Activated naive CD8-positive, alpha-beta T cell treated with anti-CD3 and anti-CD28 coated beads, Interleukin-2, amount 50 U/mL, for 24 hours (primary cell): ENCODE measurements at regions not wholly inside any gene's neighbourhood (a gene's known extent, or its start where the extent isn't known, plus 50 kb on each side); places are given as distances from the start of the nearest gene placed in this dataset.

Source experiments
- ATAC-seq: fragments of 150-1000 bp; cut with Tn5 transposase; one replicate; pipeline ENCODE4 v1.10.0; 2021
- DNase-seq: peaks from one replicate; pipeline ENCODE4 v3.0.0; 2021
- H3K27ac Mint-ChIP-seq: one replicate; pipeline ENCODE4 v1.8.0; 2021; ENCODE audit warnings: mild to moderate bottlenecking, mixed read lengths
- H3K27me3 Mint-ChIP-seq: one replicate; pipeline ENCODE4 v1.8.0; 2021; ENCODE audit warnings: mixed read lengths
- H3K36me3 Mint-ChIP-seq: one replicate; pipeline ENCODE4 v1.8.0; 2021; ENCODE audit warnings: low read depth, mixed read lengths
- H3K4me1 Mint-ChIP-seq: one replicate; pipeline ENCODE4 v1.8.0; 2021; ENCODE audit warnings: mixed read lengths
- H3K4me3 Mint-ChIP-seq: one replicate; pipeline ENCODE4 v1.8.0; 2021; ENCODE audit warnings: mild to moderate bottlenecking, moderate library complexity, mixed read lengths
- H3K9me3 Mint-ChIP-seq: one replicate; pipeline ENCODE4 v1.8.0; 2021; ENCODE audit warnings: mixed read lengths

- ATAC-seq: no peak
- H3K36me3 Mint-ChIP-seq: peaks cover 2% of the 10 kb centered on the region
Observed at GRCh38 chr17:5943232-5943631, 126.9 kb upstream of the WSCD1 start.

DNA sequence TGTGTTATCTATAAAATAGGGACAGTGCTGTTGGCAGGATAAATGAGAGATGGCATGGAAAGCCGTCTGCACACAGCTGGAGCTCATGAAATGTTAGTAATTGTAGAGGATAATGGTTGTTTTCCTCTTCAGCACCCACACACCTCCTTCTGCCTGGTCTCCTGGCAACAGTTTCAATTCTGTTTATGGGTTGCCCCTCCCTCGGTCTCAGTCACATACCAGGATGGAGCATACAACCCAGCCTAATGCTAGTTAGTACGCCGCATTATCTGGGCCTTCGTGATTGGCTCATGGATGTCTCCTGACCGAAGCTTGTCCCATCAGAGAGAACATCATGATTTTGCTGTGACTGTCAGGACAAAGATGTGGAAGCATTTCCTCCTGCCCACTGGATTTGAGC is 126.2 kb upstream of the WSCD1 start:
- Mint-ChIP-seq H3K36me3 (peaks cover 2% of the 10 kb centered on the region), H3K4me1 (no peaks in the 10 kb centered on the region)

More at GRCh38 chr17:5943232-5943631, 126.9 kb upstream of the WSCD1 start:
- peaks cover 41% of the 10 kb centered on the region for H3K27me3 Mint-ChIP-seq
- no peaks in the 10 kb centered on the region for H3K4me1 Mint-ChIP-seq
- H3K4me3 Mint-ChIP-seq: no peak overlapping the region
- no peak for DNase-seq
- H3K9me3 Mint-ChIP-seq: peaks cover 5% of the 10 kb centered on the region
- no peak overlapping the region for H3K27ac Mint-ChIP-seq

GRCh38 chr17:5947701-5948180 is 122.4 kb upstream of the WSCD1 start:
- Mint-ChIP-seq H3K27me3 (peaks cover 25% of the 10 kb centered on the region), H3K9me3 (peaks cover 5% of the 10 kb centered on the region), H3K4me1 (no peaks in the 10 kb centered on the region), H3K4me3 (no peak overlapping the region), H3K27ac (no peak overlapping the region), H3K36me3 (peaks cover 2% of the 10 kb centered on the region)
- no peak for ATAC-seq
- DNase-seq: no peak

More for the DNA sequence above, 126.2 kb upstream of the WSCD1 start:
- no peak for DNase-seq
- H3K27ac Mint-ChIP-seq: no peak overlapping the region
- peaks cover 44% of the 10 kb centered on the region for H3K27me3 Mint-ChIP-seq
- H3K9me3 Mint-ChIP-seq: peaks cover 5% of the 10 kb centered on the region
- no peak overlapping the region for H3K4me3 Mint-ChIP-seq
- no peak for ATAC-seq

GRCh38 chr17:5948811-5949210 is 121.4 kb upstream of the WSCD1 start:
- DNase-seq (no peak), ATAC-seq (no peak)
- peaks cover 18% of the 10 kb centered on the region for H3K27me3 Mint-ChIP-seq
- H3K4me3 Mint-ChIP-seq: no peak overlapping the region
- H3K9me3 Mint-ChIP-seq: peaks cover 5% of the 10 kb centered on the region
- H3K27ac Mint-ChIP-seq: no peak overlapping the region
- no peaks in the 10 kb centered on the region for H3K4me1 Mint-ChIP-seq
- H3K36me3 Mint-ChIP-seq: peaks cover 2% of the 10 kb centered on the region

DNA sequence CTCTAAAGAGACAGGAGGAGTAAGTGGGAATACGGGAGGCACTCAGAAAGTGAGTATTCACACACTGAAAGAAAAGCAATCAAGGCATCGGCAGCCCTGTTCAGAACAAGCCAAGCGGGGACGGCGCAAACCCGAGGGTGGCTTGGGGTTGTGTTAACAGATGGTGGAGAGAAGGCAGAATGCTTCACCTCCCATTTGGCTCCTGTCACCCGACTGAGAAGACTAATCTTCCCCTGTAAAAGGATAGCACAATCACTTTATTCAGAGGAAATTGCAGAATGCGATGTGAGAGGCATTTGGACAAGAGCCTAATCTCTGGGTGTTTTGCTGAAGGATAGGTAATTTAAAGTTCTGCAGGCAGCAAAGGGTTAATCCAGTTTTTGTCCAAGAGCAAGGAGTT is 119.3 kb upstream of the WSCD1 start:
- Mint-ChIP-seq H3K4me3 (no peak overlapping the region), H3K4me1 (no peaks in the 10 kb centered on the region), H3K36me3 (no peaks in the 10 kb centered on the region), H3K27ac (no peak overlapping the region), H3K9me3 (peaks cover 15% of the 10 kb centered on the region), H3K27me3 (peaks cover 14% of the 10 kb centered on the region)
- ATAC-seq: no peak
- no peak for DNase-seq

GRCh38 chr17:5951912-5952311 is 118.3 kb upstream of the WSCD1 start:
- DNase-seq: no peak
- H3K4me1 Mint-ChIP-seq: no peaks in the 10 kb centered on the region
- peaks cover 14% of the 10 kb centered on the region for H3K9me3 Mint-ChIP-seq
- H3K36me3 Mint-ChIP-seq: no peaks in the 10 kb centered on the region
- H3K4me3 Mint-ChIP-seq: no peak overlapping the region
- H3K27me3 Mint-ChIP-seq: peaks cover 8% of the 10 kb centered on the region
- no peak overlapping the region for H3K27ac Mint-ChIP-seq
- no peak for ATAC-seq

- no peaks in the 10 kb centered on the region for H3K4me1 Mint-ChIP-seq
- H3K27me3 Mint-ChIP-seq: peaks cover 7% of the 10 kb centered on the region
- ATAC-seq (no peak), DNase-seq (no peak)
- H3K27ac Mint-ChIP-seq: no peak overlapping the region
- H3K4me3 Mint-ChIP-seq: no peak overlapping the region
- H3K9me3 Mint-ChIP-seq: peaks cover 14% of the 10 kb centered on the region
- no peaks in the 10 kb centered on the region for H3K36me3 Mint-ChIP-seq
Observed at GRCh38 chr17:5952518-5952917, 117.7 kb upstream of the WSCD1 start.

GRCh38 chr17:5955764-5956163 is 114.4 kb upstream of the WSCD1 start:
- H3K4me3 Mint-ChIP-seq: no peak overlapping the region
- no peaks in the 10 kb centered on the region for H3K4me1 Mint-ChIP-seq
- H3K27me3 Mint-ChIP-seq: peaks cover 3% of the 10 kb centered on the region
- no peak overlapping the region for H3K27ac Mint-ChIP-seq
- peaks cover 14% of the 10 kb centered on the region for H3K9me3 Mint-ChIP-seq
- DNase-seq: no peak
- H3K36me3 Mint-ChIP-seq: no peaks in the 10 kb centered on the region
- no peak for ATAC-seq

DNA sequence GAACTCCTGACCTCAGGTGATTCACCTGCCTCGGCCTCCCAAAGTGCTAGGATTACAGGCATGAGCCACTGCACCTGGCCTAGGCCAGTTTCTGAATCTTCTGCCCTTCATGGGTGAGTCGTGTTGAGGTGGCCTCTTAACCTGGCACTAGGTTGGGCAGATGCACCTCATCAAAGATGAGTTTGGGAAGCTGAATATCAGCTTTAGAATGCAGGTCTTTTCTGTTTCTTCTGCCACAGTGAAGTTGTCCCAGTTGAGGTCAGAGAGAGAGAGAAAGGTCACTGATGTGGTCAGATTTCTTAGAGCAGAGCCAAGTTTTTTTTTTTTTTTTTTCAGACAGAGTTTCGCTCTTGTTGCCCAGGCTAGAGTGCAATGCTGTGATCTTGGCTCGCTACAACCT is 111.3 kb upstream of the WSCD1 start:
- no peak for DNase-seq
- H3K27ac Mint-ChIP-seq: no peak overlapping the region

GRCh38 chr17:5962371-5962770 is 107.8 kb upstream of the WSCD1 start:
- Mint-ChIP-seq H3K9me3 (no peaks in the 10 kb centered on the region), H3K27me3 (peaks cover 15% of the 10 kb centered on the region), H3K27ac (no peak overlapping the region), H3K36me3 (no peaks in the 10 kb centered on the region), H3K4me3 (no peak overlapping the region), H3K4me1 (no peaks in the 10 kb centered on the region)
- DNase-seq (no peak), ATAC-seq (no peak)

More for the DNA sequence above, 111.3 kb upstream of the WSCD1 start:
- no peak for ATAC-seq
- peaks cover 14% of the 10 kb centered on the region for H3K9me3 Mint-ChIP-seq
- no peaks in the 10 kb centered on the region for H3K36me3 Mint-ChIP-seq
- H3K4me3 Mint-ChIP-seq: no peak overlapping the region
- no peaks in the 10 kb centered on the region for H3K4me1 Mint-ChIP-seq
- peaks cover 7% of the 10 kb centered on the region for H3K27me3 Mint-ChIP-seq

GRCh38 chr17:5971969-5972368 is 98.2 kb upstream of the WSCD1 start:
- Mint-ChIP-seq H3K4me1 (no peaks in the 10 kb centered on the region), H3K9me3 (peaks cover 10% of the 10 kb centered on the region), H3K27ac (no peak overlapping the region), H3K36me3 (no peaks in the 10 kb centered on the region), H3K27me3 (peaks cover 10% of the 10 kb centered on the region), H3K4me3 (no peak overlapping the region)
- DNase-seq (no peak), ATAC-seq (no peak)

DNA sequence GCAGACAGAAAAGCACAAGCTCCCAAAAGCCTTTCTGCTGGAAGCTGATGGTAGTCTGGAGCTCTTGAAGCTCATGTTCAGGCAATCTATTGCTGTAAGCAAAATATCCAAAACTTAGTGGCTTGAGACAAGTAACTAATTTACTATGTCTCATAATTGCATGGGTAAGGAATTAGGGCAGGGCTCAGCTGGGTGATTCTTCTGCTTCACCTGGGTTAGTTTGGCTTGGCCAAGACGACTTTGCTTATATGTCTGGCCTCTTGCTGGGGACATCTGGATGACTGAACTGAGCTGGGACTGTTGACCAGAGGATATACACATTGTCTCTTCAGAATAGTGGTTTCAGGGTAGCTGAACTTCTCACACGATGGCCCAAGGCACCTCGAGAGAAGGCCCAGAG is 96.8 kb upstream of the WSCD1 start:
- Mint-ChIP-seq H3K9me3 (peaks cover 10% of the 10 kb centered on the region), H3K4me3 (no peak overlapping the region), H3K27ac (no peak overlapping the region), H3K27me3 (peaks cover 14% of the 10 kb centered on the region), H3K36me3 (no peaks in the 10 kb centered on the region), H3K4me1 (no peaks in the 10 kb centered on the region)
- DNase-seq: no peak
- no peak for ATAC-seq

- no peaks in the 10 kb centered on the region for H3K4me1 Mint-ChIP-seq
- H3K36me3 Mint-ChIP-seq: no peaks in the 10 kb centered on the region
- DNase-seq (no peak), ATAC-seq (no peak)
- peaks cover 4% of the 10 kb centered on the region for H3K9me3 Mint-ChIP-seq
- peaks cover 12% of the 10 kb centered on the region for H3K27me3 Mint-ChIP-seq
- H3K27ac Mint-ChIP-seq: no peak overlapping the region
- no peak overlapping the region for H3K4me3 Mint-ChIP-seq
Observed at GRCh38 chr17:5975661-5976060, 94.5 kb upstream of the WSCD1 start.

DNA sequence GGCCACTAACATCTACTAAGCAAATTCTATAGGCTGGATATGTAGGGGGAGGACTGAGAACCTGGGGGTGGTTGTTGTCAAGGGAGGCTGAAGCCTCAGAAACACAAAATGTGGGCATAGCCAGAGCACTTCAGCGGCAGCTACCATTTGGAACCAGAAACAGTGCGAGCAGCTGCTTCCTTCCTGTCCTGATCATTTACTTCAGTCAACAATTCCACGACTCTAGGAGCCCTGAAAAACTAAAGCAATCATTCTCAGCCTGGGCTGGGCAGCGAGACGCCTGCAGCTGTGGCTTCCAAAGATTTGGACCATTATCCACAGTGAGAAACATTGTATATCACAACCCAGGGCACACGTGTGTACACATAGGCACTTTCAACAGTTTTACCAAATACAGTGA is 93.9 kb upstream of the WSCD1 start:
- H3K4me3 Mint-ChIP-seq: no peak overlapping the region
- peaks cover 4% of the 10 kb centered on the region for H3K9me3 Mint-ChIP-seq
- H3K4me1 Mint-ChIP-seq: no peaks in the 10 kb centered on the region
- DNase-seq: no peak
- ATAC-seq: no peak
- H3K27ac Mint-ChIP-seq: no peak overlapping the region
- peaks cover 12% of the 10 kb centered on the region for H3K27me3 Mint-ChIP-seq
- no peaks in the 10 kb centered on the region for H3K36me3 Mint-ChIP-seq

DNA sequence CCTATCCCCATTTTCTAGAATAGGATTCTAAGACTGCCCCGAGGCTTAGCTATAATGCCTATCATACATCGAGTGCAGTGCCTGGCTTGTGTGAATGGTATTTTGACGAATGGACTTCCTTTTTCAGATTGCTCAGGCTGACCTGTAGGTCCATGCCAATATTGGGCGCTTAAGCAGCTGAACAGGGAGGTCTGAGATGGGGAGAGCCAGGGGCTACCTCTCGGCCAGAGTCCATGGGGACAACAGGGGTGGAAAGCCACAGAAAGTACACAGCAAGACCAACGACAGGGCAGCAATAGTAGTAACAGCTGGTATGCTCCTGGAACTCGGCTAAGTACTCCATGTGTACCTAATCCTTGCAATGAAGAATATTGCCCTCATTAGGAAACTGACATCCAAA is 91.7 kb upstream of the WSCD1 start:
- no peak overlapping the region for H3K27ac Mint-ChIP-seq
- no peak for ATAC-seq
- peaks cover 12% of the 10 kb centered on the region for H3K27me3 Mint-ChIP-seq

DNA sequence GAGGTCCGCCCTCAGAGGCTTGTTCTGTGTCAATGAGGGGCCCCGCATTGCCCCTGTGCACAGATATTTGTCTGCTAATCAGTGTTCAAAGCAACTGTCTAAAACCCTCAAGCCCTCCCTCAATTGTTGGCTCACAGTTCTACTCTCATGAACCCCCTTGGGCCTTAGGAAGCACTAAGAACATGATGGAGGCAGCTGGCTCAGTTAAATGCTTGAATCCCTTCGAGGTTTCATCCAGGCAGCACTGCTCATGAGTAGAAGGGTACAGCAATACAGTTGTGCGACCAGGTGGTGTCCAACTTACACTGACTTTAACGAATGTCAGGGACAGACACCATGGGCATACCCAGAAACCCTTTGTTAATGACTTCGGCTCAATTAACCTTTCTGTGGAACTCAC is 89.2 kb upstream of the WSCD1 start:
- Mint-ChIP-seq H3K36me3 (no peaks in the 10 kb centered on the region), H3K4me1 (no peaks in the 10 kb centered on the region), H3K9me3 (no peaks in the 10 kb centered on the region), H3K27ac (no peak overlapping the region), H3K4me3 (no peak overlapping the region), H3K27me3 (peaks cover 10% of the 10 kb centered on the region)
- DNase-seq: no peak
- ATAC-seq: no peak

More for the DNA sequence above, 91.7 kb upstream of the WSCD1 start:
- Mint-ChIP-seq H3K4me1 (no peaks in the 10 kb centered on the region), H3K36me3 (no peaks in the 10 kb centered on the region), H3K9me3 (no peaks in the 10 kb centered on the region), H3K4me3 (no peak overlapping the region)
- no peak for DNase-seq
